ENCODE measurements at regions not wholly inside any gene's neighbourhood (a gene's known extent, or its start where the extent isn't known, plus 50 kb on each side); places are given as distances from the start of the nearest gene placed in this dataset.

- no peak overlapping the region for H2AFZ ChIP-seq (ENCODE audit: low read length)
- H3K9ac ChIP-seq (ENCODE audit: low read length) = no peak overlapping the region
- no peaks in the 10 kb centered on the region for H3K36me3 ChIP-seq (ENCODE audit: insufficient read depth, low read length)
- no peaks in the 10 kb centered on the region for H3K9me3 ChIP-seq (ENCODE audit: low read length)
- H3K4me2 ChIP-seq (ENCODE audit: low read length) = no peak overlapping the region
- TF ChIP-seq CTCF (IDR thresholded peaks at IDR 0.05; ENCODE audit: low read length) = no peak
- no peak for TF ChIP-seq EZH2 (IDR thresholded peaks at IDR 0.05; ENCODE audit: borderline replicate concordance, low read length)
- H3K4me3 ChIP-seq (ENCODE audit: low read depth, low read length, poor library complexity, severe bottlenecking) = no peak overlapping the region
- no peaks in the 10 kb centered on the region for H3K27me3 ChIP-seq (ENCODE audit: insufficient read depth, low read length)
- H3K27ac ChIP-seq (ENCODE audit: low read depth, low read length, poor library complexity, severe bottlenecking) = no peak overlapping the region
- no peaks in the 10 kb centered on the region for H3K4me1 ChIP-seq (ENCODE audit: insufficient read depth, low read length, severe bottlenecking)
- no peaks in the 10 kb centered on the region for H4K20me1 ChIP-seq (ENCODE audit: insufficient read depth, low read length)
- H3F3A ChIP-seq (ENCODE audit: insufficient read depth, low read length) = no peaks in the 10 kb centered on the region
- H3K79me2 ChIP-seq (ENCODE audit: insufficient read depth, low read length) = no peaks in the 10 kb centered on the region
- H3K9me2 ChIP-seq (ENCODE audit: low read depth, low read length) = no peaks in the 10 kb centered on the region
Observed at GRCh38 chr9:99579964-99580363, 241.7 kb upstream of the NR4A3 start.

- H3K4me2 ChIP-seq (ENCODE audit: low read length) = no peak overlapping the region
- no peak overlapping the region for H2AFZ ChIP-seq (ENCODE audit: low read length)
- no peaks in the 10 kb centered on the region for H3F3A ChIP-seq (ENCODE audit: insufficient read depth, low read length)
- no peaks in the 10 kb centered on the region for H4K20me1 ChIP-seq (ENCODE audit: insufficient read depth, low read length)
- H3K36me3 ChIP-seq (ENCODE audit: insufficient read depth, low read length) = no peaks in the 10 kb centered on the region
- H3K27ac ChIP-seq (ENCODE audit: low read depth, low read length, poor library complexity, severe bottlenecking) = no peak overlapping the region
- no peaks in the 10 kb centered on the region for H3K79me2 ChIP-seq (ENCODE audit: insufficient read depth, low read length)
- H3K27me3 ChIP-seq (ENCODE audit: insufficient read depth, low read length) = no peaks in the 10 kb centered on the region
- TF ChIP-seq EZH2 (IDR thresholded peaks at IDR 0.05; ENCODE audit: borderline replicate concordance, low read length) = no peak
- no peak for TF ChIP-seq CTCF (IDR thresholded peaks at IDR 0.05; ENCODE audit: low read length)
- H3K4me3 ChIP-seq (ENCODE audit: low read depth, low read length, poor library complexity, severe bottlenecking) = no peak overlapping the region
- no peak overlapping the region for H3K9ac ChIP-seq (ENCODE audit: low read length)
- no peaks in the 10 kb centered on the region for H3K9me3 ChIP-seq (ENCODE audit: low read length)
- no peaks in the 10 kb centered on the region for H3K9me2 ChIP-seq (ENCODE audit: low read depth, low read length)
- no peaks in the 10 kb centered on the region for H3K4me1 ChIP-seq (ENCODE audit: insufficient read depth, low read length, severe bottlenecking)
Observed at GRCh38 chr9:99582814-99583213, 238.9 kb upstream of the NR4A3 start.

GRCh38 chr9:99588299-99588698 is 233.4 kb upstream of the NR4A3 start:
- H3K9ac ChIP-seq (ENCODE audit: low read length) = no peak overlapping the region
- no peak overlapping the region for H2AFZ ChIP-seq (ENCODE audit: low read length)
- peaks cover 5% of the 10 kb centered on the region for H3K4me1 ChIP-seq (ENCODE audit: insufficient read depth, low read length, severe bottlenecking)
- H3K36me3 ChIP-seq (ENCODE audit: insufficient read depth, low read length) = no peaks in the 10 kb centered on the region
- H3K9me2 ChIP-seq (ENCODE audit: low read depth, low read length) = no peaks in the 10 kb centered on the region
- TF ChIP-seq EZH2 (IDR thresholded peaks at IDR 0.05; ENCODE audit: borderline replicate concordance, low read length) = no peak
- TF ChIP-seq CTCF (IDR thresholded peaks at IDR 0.05; ENCODE audit: low read length) = no peak
- H3F3A ChIP-seq (ENCODE audit: insufficient read depth, low read length) = no peaks in the 10 kb centered on the region
- H3K4me3 ChIP-seq (ENCODE audit: low read depth, low read length, poor library complexity, severe bottlenecking) = no peak overlapping the region
- H3K27ac ChIP-seq (ENCODE audit: low read depth, low read length, poor library complexity, severe bottlenecking) = no peak overlapping the region
- no peaks in the 10 kb centered on the region for H3K27me3 ChIP-seq (ENCODE audit: insufficient read depth, low read length)
- no peaks in the 10 kb centered on the region for H3K9me3 ChIP-seq (ENCODE audit: low read length)
- no peaks in the 10 kb centered on the region for H3K79me2 ChIP-seq (ENCODE audit: insufficient read depth, low read length)
- H4K20me1 ChIP-seq (ENCODE audit: insufficient read depth, low read length) = no peaks in the 10 kb centered on the region
- no peak overlapping the region for H3K4me2 ChIP-seq (ENCODE audit: low read length)
